ENCODE measurements at regions not wholly inside any gene's neighbourhood (a gene's known extent, or its start where the extent isn't known, plus 50 kb on each side); places are given as distances from the start of the nearest gene placed in this dataset.

DNA sequence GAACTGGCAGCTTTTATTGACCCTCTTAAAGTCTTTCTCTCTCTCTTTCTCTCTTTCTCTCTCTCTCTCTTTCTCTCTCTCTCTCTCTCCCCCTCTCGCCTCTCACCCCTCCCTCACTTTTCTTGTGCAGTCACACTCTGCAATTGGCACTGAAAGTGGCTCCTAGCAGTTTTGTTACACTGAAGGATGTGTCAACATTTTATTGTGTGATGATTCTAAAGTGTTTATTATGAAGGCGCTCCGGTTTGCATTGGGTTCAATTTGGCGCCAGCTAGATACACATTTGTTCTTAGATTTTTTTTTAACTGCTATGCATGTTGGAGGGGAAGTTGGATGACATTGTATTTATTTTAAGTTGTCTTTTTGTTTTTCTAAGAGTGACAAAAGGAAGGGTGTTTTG lies 64.0 kb upstream of the CHRM3 start:
- Mint-ChIP-seq H3K27ac (no peak overlapping the region), H3K4me1 (ENCODE audit: low read depth) (no peaks in the 10 kb centered on the region), H3K9me3 (no peaks in the 10 kb centered on the region), H3K4me3 (no peak overlapping the region), H3K36me3 (ENCODE audit: low read depth) (no peaks in the 10 kb centered on the region), H3K27me3 (no peaks in the 10 kb centered on the region)
- intact Hi-C loops (cut with micrococcal nuclease): no loop called here

DNA sequence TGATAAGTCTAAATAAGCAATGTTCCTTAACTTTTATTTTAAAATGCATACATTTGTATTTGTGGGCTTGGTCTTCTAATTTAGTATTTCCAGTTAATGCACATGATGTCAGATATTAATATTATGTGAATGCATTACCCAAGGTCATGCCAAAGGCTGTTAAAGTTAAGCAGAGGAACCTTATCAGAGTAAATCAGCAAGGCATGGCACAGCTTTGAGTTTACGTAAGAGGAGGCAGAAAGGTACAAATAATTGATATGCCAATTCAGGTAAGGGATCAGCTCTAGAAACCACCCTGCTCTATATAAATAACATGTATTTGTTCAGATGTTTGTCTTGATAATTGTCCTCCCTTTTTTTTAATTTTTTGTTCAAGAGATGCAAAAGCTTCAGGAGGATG lies 64.5 kb upstream of the CHRM3 start:
- intact Hi-C loops (cut with micrococcal nuclease): no loop called here
- H3K4me3 Mint-ChIP-seq: no peak overlapping the region
- H3K9me3 Mint-ChIP-seq: no peaks in the 10 kb centered on the region

GRCh38 chr1:239317948-239318347 lies 68.4 kb upstream of the CHRM3 start:
- H3K9me3 Mint-ChIP-seq: no peaks in the 10 kb centered on the region
- H3K4me3 Mint-ChIP-seq: no peak overlapping the region
- H3K27ac Mint-ChIP-seq: no peak overlapping the region
- no peaks in the 10 kb centered on the region for H3K36me3 Mint-ChIP-seq (ENCODE audit: low read depth)
- no peaks in the 10 kb centered on the region for H3K4me1 Mint-ChIP-seq (ENCODE audit: low read depth)
- intact Hi-C loops (cut with micrococcal nuclease): no loop called here
- no peaks in the 10 kb centered on the region for H3K27me3 Mint-ChIP-seq

More for the DNA sequence above, 64.5 kb upstream of the CHRM3 start:
- Mint-ChIP-seq H3K27ac (no peak overlapping the region), H3K27me3 (no peaks in the 10 kb centered on the region), H3K36me3 (ENCODE audit: low read depth) (no peaks in the 10 kb centered on the region), H3K4me1 (ENCODE audit: low read depth) (no peaks in the 10 kb centered on the region)

DNA sequence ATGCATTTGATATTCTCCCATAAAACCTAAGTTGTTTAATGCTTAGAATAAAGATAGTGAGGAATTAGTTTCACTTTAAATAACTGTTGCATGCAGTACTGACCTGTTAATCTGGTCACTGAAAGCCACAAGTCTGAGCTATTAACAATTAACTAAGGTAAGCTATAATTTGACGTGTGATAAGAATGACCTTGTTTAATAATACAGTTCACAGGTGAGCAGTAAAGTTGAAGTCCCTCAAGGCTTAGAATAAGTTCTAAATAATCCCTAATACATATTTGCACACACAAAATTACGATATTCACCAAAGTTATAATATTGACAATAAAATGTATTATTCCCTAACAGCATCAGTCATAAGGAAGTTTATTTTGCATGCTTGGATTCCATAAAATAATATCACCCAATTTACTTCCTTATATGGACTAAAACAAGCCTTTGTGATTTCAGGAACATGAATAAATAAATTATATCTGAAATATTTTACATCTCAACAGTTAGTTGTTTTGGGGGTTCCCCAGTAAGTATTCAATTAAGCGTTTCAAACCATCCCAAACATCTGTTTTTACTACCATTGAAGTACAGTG lies 70.6 kb upstream of the CHRM3 start:
- intact Hi-C loops (cut with micrococcal nuclease): no loop called here
- Mint-ChIP-seq H3K9me3 (no peaks in the 10 kb centered on the region), H3K27ac (no peak overlapping the region), H3K27me3 (no peaks in the 10 kb centered on the region), H3K4me3 (no peak overlapping the region), H3K4me1 (ENCODE audit: low read depth) (no peaks in the 10 kb centered on the region), H3K36me3 (ENCODE audit: low read depth) (no peaks in the 10 kb centered on the region)

DNA sequence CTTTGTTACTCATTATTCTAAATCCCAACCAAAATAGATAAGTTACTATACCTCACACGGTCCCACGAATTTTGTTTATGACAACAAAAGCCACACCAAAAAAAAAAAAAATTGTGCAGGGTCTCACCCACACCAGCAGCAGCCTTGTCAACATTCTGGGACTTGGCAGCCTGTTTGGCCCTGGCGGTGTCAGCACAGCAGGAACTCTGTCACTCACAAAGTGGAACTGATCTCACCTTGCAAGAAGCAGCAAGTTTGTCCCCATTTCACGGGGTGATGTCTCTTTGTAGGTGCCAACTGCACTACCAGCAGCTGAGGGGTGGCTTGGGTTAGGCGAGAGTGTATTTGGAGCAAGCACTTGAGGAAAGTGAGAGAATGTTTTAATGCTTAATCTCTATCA lies 75.0 kb upstream of the CHRM3 start:
- Mint-ChIP-seq H3K36me3 (ENCODE audit: low read depth) (no peaks in the 10 kb centered on the region), H3K27me3 (no peaks in the 10 kb centered on the region), H3K27ac (no peak overlapping the region), H3K9me3 (no peaks in the 10 kb centered on the region), H3K4me1 (ENCODE audit: low read depth) (peaks cover 9% of the 10 kb centered on the region), H3K4me3 (no peak overlapping the region)
- intact Hi-C loops (cut with micrococcal nuclease): no loop called here

DNA sequence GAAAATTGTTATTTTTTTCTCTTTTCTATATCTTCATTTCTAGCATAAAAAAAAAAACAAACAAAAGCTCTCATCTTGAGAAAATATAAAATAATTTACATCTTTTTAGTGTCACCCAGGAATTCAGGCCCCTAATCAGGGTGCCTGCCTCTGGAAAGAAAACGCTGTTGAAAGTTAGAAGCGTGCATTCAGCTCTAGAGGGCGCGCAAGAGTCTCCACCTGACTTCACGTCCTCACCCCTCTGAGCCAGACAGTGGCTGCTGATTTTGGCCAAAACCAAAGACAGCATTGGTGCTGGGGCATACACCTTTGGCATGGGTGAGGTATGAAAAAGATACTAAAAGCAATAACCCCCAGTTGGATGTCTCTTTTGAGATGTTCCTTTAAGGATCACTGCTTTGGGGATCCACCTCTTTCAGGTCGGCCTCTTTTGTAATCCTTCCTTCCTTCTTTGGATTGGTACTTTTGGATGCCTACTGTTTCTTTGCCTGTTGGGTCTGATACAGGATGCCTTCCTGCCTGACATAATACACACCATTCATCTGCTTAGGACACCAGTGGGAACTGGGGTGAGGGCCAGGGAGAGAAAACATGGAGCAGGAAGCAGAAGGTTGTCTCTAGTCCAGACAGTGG lies 77.6 kb upstream of the CHRM3 start:
- Mint-ChIP-seq H3K27me3 (no peaks in the 10 kb centered on the region), H3K9me3 (no peaks in the 10 kb centered on the region), H3K27ac (no peak overlapping the region), H3K36me3 (ENCODE audit: low read depth) (no peaks in the 10 kb centered on the region), H3K4me3 (no peak overlapping the region), H3K4me1 (ENCODE audit: low read depth) (peaks cover 9% of the 10 kb centered on the region)
- intact Hi-C loops (cut with micrococcal nuclease): no loop called here

- Mint-ChIP-seq H3K36me3 (ENCODE audit: low read depth) (no peaks in the 10 kb centered on the region), H3K9me3 (no peaks in the 10 kb centered on the region)
- intact Hi-C loops (cut with micrococcal nuclease): loop anchor here (2.0 kb wide), 1 partner anchor 593 kb away; no protein-coding TSS in a partner anchor
Measured at GRCh38 chr1:239307886-239308285, 78.5 kb upstream of the CHRM3 start.

GRCh38 chr1:239306426-239306825 lies 79.9 kb upstream of the CHRM3 start:
- Mint-ChIP-seq H3K9me3 (no peaks in the 10 kb centered on the region), H3K27ac (no peak overlapping the region), H3K4me1 (ENCODE audit: low read depth) (peaks cover 9% of the 10 kb centered on the region), H3K4me3 (no peak overlapping the region), H3K36me3 (ENCODE audit: low read depth) (no peaks in the 10 kb centered on the region), H3K27me3 (no peaks in the 10 kb centered on the region)
- intact Hi-C loops (cut with micrococcal nuclease): loop anchor here (2.0 kb wide), 1 partner anchor 594 kb away; no protein-coding TSS in a partner anchor

More at GRCh38 chr1:239307886-239308285, 78.5 kb upstream of the CHRM3 start:
- H3K27ac Mint-ChIP-seq: no peak overlapping the region
- H3K4me1 Mint-ChIP-seq (ENCODE audit: low read depth): peaks cover 9% of the 10 kb centered on the region
- no peak overlapping the region for H3K4me3 Mint-ChIP-seq
- H3K27me3 Mint-ChIP-seq: no peaks in the 10 kb centered on the region

GRCh38 chr1:239303289-239303688 lies 83.1 kb upstream of the CHRM3 start:
- intact Hi-C loops (cut with micrococcal nuclease): no loop called here
- no peaks in the 10 kb centered on the region for H3K27me3 Mint-ChIP-seq
- no peak overlapping the region for H3K27ac Mint-ChIP-seq
- no peaks in the 10 kb centered on the region for H3K9me3 Mint-ChIP-seq
- no peak overlapping the region for H3K4me3 Mint-ChIP-seq
- H3K36me3 Mint-ChIP-seq (ENCODE audit: low read depth): no peaks in the 10 kb centered on the region
- no peaks in the 10 kb centered on the region for H3K4me1 Mint-ChIP-seq (ENCODE audit: low read depth)

DNA sequence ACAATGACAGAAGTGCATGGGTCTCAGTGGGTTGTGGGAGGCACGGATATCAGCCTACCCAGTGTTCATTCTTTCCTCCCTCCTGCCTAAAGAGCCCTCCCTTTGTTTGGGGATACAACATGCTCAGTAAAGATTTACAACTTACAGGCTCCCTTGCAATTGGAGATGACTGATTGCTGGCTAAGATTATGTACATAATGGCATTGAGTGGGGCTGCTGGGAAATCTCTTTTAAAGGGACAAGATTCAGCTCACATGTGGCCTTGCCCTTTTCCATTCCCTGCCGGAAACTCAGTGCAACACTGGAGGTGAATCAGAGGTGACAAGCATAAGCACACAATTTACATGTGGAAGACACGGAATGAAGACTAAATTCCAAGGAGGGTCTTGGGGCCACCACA lies 83.7 kb upstream of the CHRM3 start:
- no peaks in the 10 kb centered on the region for H3K9me3 Mint-ChIP-seq
- no peak overlapping the region for H3K27ac Mint-ChIP-seq
- H3K27me3 Mint-ChIP-seq: no peaks in the 10 kb centered on the region
- no peaks in the 10 kb centered on the region for H3K36me3 Mint-ChIP-seq (ENCODE audit: low read depth)
- intact Hi-C loops (cut with micrococcal nuclease): no loop called here
- no peaks in the 10 kb centered on the region for H3K4me1 Mint-ChIP-seq (ENCODE audit: low read depth)
- no peak overlapping the region for H3K4me3 Mint-ChIP-seq

GRCh38 chr1:239301251-239301650 lies 85.1 kb upstream of the CHRM3 start:
- no peaks in the 10 kb centered on the region for H3K4me1 Mint-ChIP-seq (ENCODE audit: low read depth)
- no peak overlapping the region for H3K4me3 Mint-ChIP-seq
- H3K27me3 Mint-ChIP-seq: no peaks in the 10 kb centered on the region
- no peaks in the 10 kb centered on the region for H3K9me3 Mint-ChIP-seq
- intact Hi-C loops (cut with micrococcal nuclease): no loop called here
- H3K27ac Mint-ChIP-seq: no peak overlapping the region
- H3K36me3 Mint-ChIP-seq (ENCODE audit: low read depth): no peaks in the 10 kb centered on the region

GRCh38 chr1:239297910-239298309 lies 88.5 kb upstream of the CHRM3 start:
- Mint-ChIP-seq H3K4me3 (no peak overlapping the region), H3K27me3 (no peaks in the 10 kb centered on the region), H3K4me1 (ENCODE audit: low read depth) (no peaks in the 10 kb centered on the region), H3K27ac (no peak overlapping the region), H3K36me3 (ENCODE audit: low read depth) (no peaks in the 10 kb centered on the region), H3K9me3 (no peaks in the 10 kb centered on the region)
- intact Hi-C loops (cut with micrococcal nuclease): no loop called here

DNA sequence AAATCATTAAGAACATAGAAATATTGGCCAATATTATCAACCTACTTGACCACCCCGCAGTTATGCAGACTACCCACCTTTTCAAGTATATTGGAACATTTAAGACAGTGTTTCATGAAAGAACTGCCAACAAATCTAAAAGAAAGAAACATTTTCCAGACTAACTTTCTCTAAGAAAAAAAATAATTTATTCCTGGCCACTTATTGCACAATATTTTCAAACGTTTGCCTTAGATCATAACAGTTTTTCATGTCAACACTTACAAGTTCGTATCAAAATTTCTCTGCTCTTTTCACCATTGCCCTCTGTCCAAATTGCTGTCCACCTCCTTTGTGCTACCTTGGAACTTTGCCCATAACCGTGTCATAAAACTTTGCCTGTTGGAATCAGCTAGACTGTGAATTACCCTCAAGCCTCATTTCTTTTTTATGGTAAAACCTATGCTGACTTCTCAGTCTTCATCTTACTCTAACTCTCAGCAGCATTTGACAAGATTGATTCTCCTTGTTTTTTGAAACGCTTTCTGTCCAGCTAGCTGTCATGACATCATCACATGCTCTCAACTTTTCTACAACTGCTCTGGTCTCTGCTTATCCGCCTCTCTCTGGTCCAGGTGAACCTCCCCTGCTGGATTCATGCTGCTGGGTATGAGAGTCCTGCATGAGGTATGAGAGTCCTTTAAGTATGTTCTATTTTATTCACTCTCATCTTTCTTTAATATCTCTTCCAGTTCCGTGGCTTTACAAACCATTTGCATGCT lies 92.8 kb upstream of the CHRM3 start:
- intact Hi-C loops (cut with micrococcal nuclease): no loop called here
- no peak overlapping the region for H3K4me3 Mint-ChIP-seq
- H3K27me3 Mint-ChIP-seq: no peaks in the 10 kb centered on the region
- no peaks in the 10 kb centered on the region for H3K4me1 Mint-ChIP-seq (ENCODE audit: low read depth)
- no peaks in the 10 kb centered on the region for H3K36me3 Mint-ChIP-seq (ENCODE audit: low read depth)
- H3K27ac Mint-ChIP-seq: no peak overlapping the region
- H3K9me3 Mint-ChIP-seq: no peaks in the 10 kb centered on the region

- Mint-ChIP-seq H3K4me3 (no peak overlapping the region), H3K9me3 (no peaks in the 10 kb centered on the region), H3K27ac (no peak overlapping the region), H3K36me3 (ENCODE audit: low read depth) (no peaks in the 10 kb centered on the region), H3K27me3 (no peaks in the 10 kb centered on the region), H3K4me1 (ENCODE audit: low read depth) (no peaks in the 10 kb centered on the region)
- intact Hi-C loops (cut with micrococcal nuclease): no loop called here
Measured at GRCh38 chr1:239288820-239289554, 97.4 kb upstream of the CHRM3 start.

All from dendritic cell treated with granulocyte-macrophage colony-stimulating factor and Interleukin-4, amounts not matched to agents 40 ng/mL and 50 ng/mL, for 4 days (primary cell).